Aorta (tissue), 5 donors: ENCODE measurements at regions not wholly inside any gene's neighbourhood (a gene's known extent, or its start where the extent isn't known, plus 50 kb on each side); places are given as distances from the start of the nearest gene placed in this dataset.

ENCODE experiments used
- ATAC-seq: fragments of 200-7000 bp; cut with Tn5 transposase; one replicate; pipeline ENCODE4 v1.9.1; 2022; ENCODE audit warnings: moderate library complexity; ENCODE audit not compliant: low FRiP score
- DNase-seq, 2 donors: peaks; one replicate each; pipeline ENCODE4 v3.0.0-alpha.2; 2020
- H3K27ac ChIP-seq, 2 donors: one replicate each; pipeline ENCODE4 v1.5.1; 2013; ENCODE audit warnings: low read length in 2 of 2, mild to moderate bottlenecking in 2 of 2, moderate library complexity in 2 of 2, control low read depth in 1 of 2, inconsistent platforms in 1 of 2, low read depth in 1 of 2
- H3K27me3 ChIP-seq, 2 donors: one replicate each; pipeline ENCODE4 v1.6.1; 2013; ENCODE audit warnings: control low read depth in 1 of 2, low read length in 1 of 2, mild to moderate bottlenecking in 1 of 2, moderate library complexity in 1 of 2; ENCODE audit not compliant: insufficient read depth in 2 of 2, control insufficient read depth in 1 of 2
- H3K36me3 ChIP-seq, 2 donors: one replicate each; pipeline ENCODE4 v1.6.1; 2013; ENCODE audit warnings: control low read depth in 1 of 2, low read length in 1 of 2, mild to moderate bottlenecking in 1 of 2; ENCODE audit not compliant: insufficient read depth in 2 of 2, control insufficient read depth in 1 of 2
- H3K4me1 ChIP-seq, 2 donors: one replicate each; pipeline ENCODE4 v1.6.1; 2013; ENCODE audit warnings: low read length in 2 of 2, control low read depth in 1 of 2, mild to moderate bottlenecking in 1 of 2, moderate library complexity in 1 of 2; ENCODE audit not compliant: insufficient read depth in 2 of 2, control insufficient read depth in 1 of 2
- H3K4me3 ChIP-seq, 2 donors: one replicate each; pipeline ENCODE4 v1.5.1; 2013; ENCODE audit warnings: low read length in 2 of 2, control low read depth in 1 of 2, mild to moderate bottlenecking in 1 of 2
- H3K9me3 ChIP-seq: one replicate; pipeline ENCODE4 v1.6.1; 2013; ENCODE audit warnings: mild to moderate bottlenecking, low read length; ENCODE audit not compliant: control insufficient read depth
- WGBS, 2 donors: extraction: QIAGEN DNeasy Blood & Tissue Kit; methylation state at CpG; one replicate each; pipeline ENCODE4 v1.1.7; 2013; 5-methylcytosine and 5-hydroxymethylcytosine counted together
- intact Hi-C, 2 donors: fragments of 100-400 bp; cut with DNase I; formaldehyde crosslinking; loops; one replicate each; pipeline versions ENCODE4 v1.14.2 to v1.15.0; 2022
- donor health status: healthy with polysubstance abuse.
- donor health status: Bipolar disorder and iron deficiency.
- donor health status: DM: no; HTN: no; CAD: no.
- donor health status: DM: no; HTN: no; CAD: no.
- donor health status: DM: yes; HTN: yes; CAD: no.

DNA sequence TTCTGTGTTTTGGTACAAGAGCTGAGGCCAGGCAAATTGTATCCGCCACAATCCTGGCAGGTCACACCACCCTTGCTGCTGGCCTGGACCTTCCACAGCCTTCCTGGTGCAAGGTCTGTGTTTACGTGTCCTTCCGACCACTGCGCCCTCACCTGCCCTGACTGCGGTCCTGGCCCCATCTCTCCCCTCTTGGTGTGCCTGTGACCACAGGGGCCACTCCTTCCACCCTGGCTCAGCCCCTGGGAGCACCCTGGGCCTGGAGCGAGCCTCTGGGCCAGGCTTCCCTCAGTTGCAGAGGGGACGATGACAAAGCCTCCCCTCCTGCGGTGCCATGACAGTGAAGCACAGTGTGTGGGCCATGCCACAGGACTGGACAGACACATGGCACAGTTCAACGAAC is 104.5 kb downstream of the PLXNA1 start:
- H3K27me3 ChIP-seq, result no peaks in the 10 kb centered on the region
- H3K4me3 ChIP-seq, result no peak overlapping the region
- H3K4me1 ChIP-seq, result no peaks in the 10 kb centered on the region
- DNase-seq (peak; percentile 29 to 55), ATAC-seq (no peak)
- no peaks in the 10 kb centered on the region for H3K9me3 ChIP-seq
- no peaks in the 10 kb centered on the region for H3K36me3 ChIP-seq
- intact Hi-C loops, result no loop called here
- 91 to 92% methylated on average over 9 of the region's 9 CpGs for WGBS, 2 donors
- no peak overlapping the region for H3K27ac ChIP-seq

DNA sequence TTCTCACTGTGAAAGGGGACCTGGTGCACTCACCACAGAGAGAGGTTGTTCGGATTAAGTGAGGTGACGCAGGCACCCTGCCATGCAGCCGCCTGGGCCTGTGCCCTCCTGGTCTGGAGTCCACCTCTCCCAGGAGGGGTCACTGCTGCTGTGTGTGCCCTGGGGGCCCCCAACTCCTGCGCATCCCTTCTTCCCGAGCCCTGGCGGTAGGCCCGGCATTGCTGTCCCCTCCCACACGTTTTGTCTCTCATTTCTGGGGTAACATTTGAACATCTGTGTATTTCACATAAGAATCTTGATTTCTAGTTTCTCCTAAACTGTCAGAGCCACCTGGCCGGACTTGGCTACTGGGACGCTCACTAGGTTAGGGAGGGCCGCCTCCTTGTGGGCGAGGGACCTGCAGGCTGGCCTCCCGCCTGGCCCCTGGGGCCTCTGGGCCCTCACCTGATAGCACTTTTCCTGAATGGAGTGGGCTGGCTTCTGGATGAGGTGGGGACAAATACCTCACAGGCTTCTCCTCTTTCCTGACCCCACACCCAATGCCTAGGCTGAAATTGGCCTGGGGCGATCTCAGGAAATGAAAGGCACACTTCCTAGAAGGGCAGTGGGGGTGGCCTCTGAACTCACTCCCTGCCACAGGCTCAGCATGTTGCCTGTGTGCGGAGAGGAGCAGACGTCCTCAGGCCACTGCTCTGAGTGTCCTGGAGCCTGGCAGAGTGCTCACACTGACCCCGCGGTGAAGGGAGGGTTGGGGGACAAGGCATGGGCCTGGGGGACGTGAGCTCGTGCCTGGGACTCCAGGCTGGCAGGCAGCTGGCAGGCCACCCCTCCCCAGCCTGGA is 104.2 kb upstream of the PRR23E start:
- H3K27ac ChIP-seq, result no peak overlapping the region
- ATAC-seq, result peak; percentile 8
- H3K27me3 ChIP-seq, result no peaks in the 10 kb centered on the region
- H3K36me3 ChIP-seq, result no peaks in the 10 kb centered on the region
- no peaks in the 10 kb centered on the region for H3K9me3 ChIP-seq
- no peaks in the 10 kb centered on the region for H3K4me1 ChIP-seq
- H3K4me3 ChIP-seq, result no peak overlapping the region
- peak; percentile 36 to 71 for DNase-seq
- intact Hi-C loops, result no loop called here
- 90 to 92% methylated on average over 20 of the region's 20 CpGs for WGBS, 2 donors

DNA sequence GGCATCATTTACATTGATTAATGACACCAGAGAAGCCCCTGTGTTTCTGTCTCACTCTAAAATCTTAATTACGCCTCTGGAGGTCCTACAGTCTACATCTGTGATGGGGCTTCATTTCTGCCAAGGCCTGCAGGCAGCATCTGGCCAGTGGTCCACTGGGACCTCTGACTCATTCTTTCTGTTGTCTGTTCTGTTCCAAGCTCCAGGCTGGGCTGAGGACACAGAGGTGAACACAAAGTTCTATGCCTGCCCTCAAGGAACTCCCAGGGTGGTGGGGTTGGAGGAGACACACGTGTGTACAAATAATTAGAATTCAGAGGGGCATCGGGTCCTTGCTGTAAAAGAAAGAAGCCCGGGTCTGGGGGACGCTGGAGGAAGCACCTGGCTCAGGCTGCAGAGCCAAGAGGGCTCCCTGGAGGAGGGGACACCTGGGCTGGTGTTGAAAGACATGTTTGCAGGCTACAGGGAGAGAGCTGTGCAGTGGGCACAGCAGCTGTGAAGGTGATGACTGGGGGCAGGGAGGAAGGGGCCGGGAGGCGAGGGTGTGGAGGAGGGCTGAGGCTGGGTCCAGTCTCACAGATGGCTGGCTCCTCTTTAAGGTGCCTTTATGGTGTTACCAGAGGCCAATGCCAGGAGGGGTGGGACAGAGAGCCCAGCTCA is 103.3 kb upstream of the PRR23E start:
- WGBS, 2 donors, result 91 to 93% methylated on average over 7 of the region's 7 CpGs
- Histone ChIP-seq H3K9me3 (no peaks in the 10 kb centered on the region), H3K27me3 (no peaks in the 10 kb centered on the region), H3K4me3 (no peak overlapping the region), H3K36me3 (no peaks in the 10 kb centered on the region), H3K4me1 (no peaks in the 10 kb centered on the region), H3K27ac (no peak overlapping the region)
- ATAC-seq (peak; percentile 27), DNase-seq (peak; percentile 38 to 43)
- intact Hi-C loops, result no loop called here

DNA sequence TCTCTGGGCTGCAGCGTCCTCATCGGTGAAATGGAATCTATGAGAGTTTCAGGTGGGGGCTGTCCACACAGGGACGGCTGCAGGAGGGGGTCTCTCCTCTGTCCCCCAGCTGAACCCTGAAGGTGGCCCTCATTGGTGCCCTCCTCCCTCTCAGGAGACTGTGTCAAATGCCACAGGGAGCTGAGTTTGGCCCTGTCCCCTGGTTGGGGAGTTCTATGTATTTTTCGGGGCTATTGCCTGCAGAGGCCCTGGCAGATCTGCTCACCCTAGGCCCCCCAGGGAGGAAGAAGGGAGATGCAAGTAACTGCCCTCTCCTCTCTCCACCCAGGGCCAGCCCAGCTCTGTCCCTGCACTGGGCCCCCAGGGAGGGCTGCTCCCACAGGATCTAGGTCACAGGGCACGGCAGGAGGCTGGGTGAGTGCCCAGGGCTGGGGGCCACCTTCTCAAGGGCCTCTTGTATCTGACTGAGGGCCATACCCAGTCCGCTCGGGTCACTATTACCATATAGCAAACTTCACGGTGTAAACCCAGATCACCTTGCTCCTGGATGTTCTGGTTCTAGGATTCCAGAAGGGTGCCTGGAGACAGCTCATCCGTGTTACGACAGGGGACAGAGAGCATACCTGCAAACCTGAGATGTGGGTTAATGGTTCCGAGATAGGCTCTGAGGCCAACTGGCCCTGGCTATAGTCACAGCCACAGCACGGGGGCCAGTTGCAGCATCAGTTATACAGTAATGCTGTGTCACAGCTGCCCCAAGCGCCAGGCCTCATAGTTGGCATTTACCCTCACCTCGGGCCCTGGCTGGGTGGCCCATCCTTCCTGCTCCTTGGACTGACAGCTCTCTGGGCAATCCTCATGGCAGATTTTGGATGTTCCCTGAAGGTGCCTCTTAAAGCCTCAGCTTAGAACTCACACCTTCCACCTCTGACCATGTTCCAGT is 102.4 kb upstream of the PRR23E start:
- peak; percentile 32 to 51 for DNase-seq
- no peak for ATAC-seq
- no peaks in the 10 kb centered on the region for H3K4me1 ChIP-seq
- WGBS, 2 donors, result 92% methylated on average over 14 of the region's 14 CpGs
- no peaks in the 10 kb centered on the region for H3K36me3 ChIP-seq
- no peaks in the 10 kb centered on the region for H3K27me3 ChIP-seq
- no peak overlapping the region for H3K4me3 ChIP-seq
- H3K9me3 ChIP-seq, result no peaks in the 10 kb centered on the region
- H3K27ac ChIP-seq, result no peak overlapping the region
- intact Hi-C loops, result no loop called here

DNA sequence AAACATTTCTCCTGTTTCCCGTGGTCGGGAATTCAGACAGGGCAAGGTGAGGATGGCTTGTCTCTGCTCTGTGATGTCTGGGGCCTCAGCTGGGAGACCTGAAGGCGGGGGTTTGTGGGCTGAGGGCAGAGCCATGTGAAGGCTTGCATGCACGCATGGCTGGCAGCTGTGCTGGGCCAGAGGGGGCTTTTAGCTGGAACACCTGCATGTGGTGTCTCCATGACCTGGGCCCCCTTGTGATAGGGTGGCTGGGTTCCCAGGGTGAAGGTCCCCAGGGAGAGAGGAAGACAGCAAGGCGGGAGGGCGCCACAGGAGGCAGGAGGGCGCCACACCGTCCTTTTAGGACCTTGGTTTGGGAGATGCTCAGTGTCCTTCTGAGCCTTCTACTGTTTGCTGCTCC is 101.6 kb upstream of the PRR23E start:
- intact Hi-C loops, result no loop called here
- ATAC-seq, result no peak
- 94 to 95% methylated on average over 8 of the region's 8 CpGs for WGBS, 2 donors
- H3K36me3 ChIP-seq, result no peaks in the 10 kb centered on the region
- H3K4me1 ChIP-seq, result no peaks in the 10 kb centered on the region
- peak; percentile 9 to 51 for DNase-seq
- no peaks in the 10 kb centered on the region for H3K27me3 ChIP-seq
- no peak overlapping the region for H3K27ac ChIP-seq
- H3K9me3 ChIP-seq, result no peaks in the 10 kb centered on the region
- H3K4me3 ChIP-seq, result no peak overlapping the region

DNA sequence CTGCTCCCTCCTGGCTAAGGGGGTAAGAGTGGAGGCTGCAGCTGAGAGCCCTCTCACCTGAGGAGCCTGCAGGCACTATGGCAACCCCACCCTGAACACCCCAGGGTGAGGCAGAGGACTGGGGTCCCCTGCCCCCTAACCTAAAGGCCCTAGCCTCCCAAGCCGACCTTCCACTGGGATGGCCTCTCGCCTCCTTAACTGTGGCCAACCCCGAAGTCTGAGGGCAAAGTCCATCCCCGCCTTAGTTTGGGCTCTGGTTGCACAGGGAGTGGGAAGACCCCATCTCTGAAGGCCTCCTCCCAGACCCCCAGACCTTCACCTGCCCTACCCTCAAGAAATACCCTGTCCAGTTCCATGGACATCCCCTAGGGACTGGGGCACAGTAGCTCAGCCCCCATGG is 100.6 kb upstream of the PRR23E start:
- H3K9me3 ChIP-seq, result no peaks in the 10 kb centered on the region
- 88 to 95% methylated on average over 4 of the region's 4 CpGs for WGBS, 2 donors
- no peak overlapping the region for H3K27ac ChIP-seq
- H3K4me3 ChIP-seq, result no peak overlapping the region
- no peaks in the 10 kb centered on the region for H3K4me1 ChIP-seq
- no peak for ATAC-seq
- peak; percentile 21 to 39 for DNase-seq
- intact Hi-C loops, result no loop called here
- no peaks in the 10 kb centered on the region for H3K36me3 ChIP-seq
- no peaks in the 10 kb centered on the region for H3K27me3 ChIP-seq

DNA sequence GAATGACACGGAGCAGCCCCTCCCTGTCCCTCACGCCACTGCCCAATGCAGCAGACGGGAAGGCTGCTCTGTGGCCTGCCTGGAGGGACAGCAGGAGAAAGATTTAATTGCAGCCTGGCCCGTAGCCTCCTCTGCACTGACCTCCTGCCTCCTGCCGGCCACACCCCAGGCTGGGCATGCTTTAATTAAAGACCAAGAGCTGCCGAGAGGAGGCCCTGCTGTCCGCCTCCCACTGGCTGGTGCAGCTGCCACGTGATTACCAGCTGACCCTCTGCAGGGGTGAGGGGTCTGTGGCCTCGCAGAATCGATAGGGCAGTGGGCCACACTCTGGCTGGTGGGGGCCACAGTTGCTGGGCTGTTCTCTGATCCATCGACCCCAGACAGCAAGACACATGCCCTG is 100.2 kb upstream of the PRR23E start:
- DNase-seq (no peak), ATAC-seq (no peak)
- no peak overlapping the region for H3K4me3 ChIP-seq
- no peaks in the 10 kb centered on the region for H3K9me3 ChIP-seq
- no peaks in the 10 kb centered on the region for H3K36me3 ChIP-seq
- H3K27ac ChIP-seq, result no peak overlapping the region
- intact Hi-C loops, result no loop called here
- 76% methylated on average over 10 to 11 of the region's 11 CpGs for whole genome bisulfite sequencing, 2 donors
- no peaks in the 10 kb centered on the region for H3K4me1 ChIP-seq
- no peaks in the 10 kb centered on the region for H3K27me3 ChIP-seq

DNA sequence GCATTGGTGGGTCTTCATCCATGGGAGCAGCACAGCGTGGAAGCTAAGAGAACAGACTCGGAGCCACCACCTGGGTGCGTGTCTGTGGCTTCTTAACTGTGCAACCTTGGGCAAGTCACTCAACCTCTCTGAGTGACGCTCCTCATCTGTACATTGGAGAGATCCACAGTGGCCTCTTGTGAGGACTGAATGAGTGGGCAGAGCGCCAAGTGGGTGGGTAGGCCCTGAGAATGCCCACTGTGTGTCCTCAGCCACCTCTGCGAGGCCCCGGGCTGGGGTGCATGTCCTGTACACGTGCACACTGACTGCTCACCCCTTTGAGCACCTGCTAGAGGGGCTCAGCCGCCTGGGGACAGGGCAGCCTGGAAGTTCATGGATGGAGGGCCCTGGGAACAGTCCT is 99.6 kb upstream of the PRR23E start:
- Histone ChIP-seq H3K27me3 (no peaks in the 10 kb centered on the region), H3K4me3 (no peak overlapping the region), H3K27ac (no peak overlapping the region), H3K9me3 (no peaks in the 10 kb centered on the region), H3K4me1 (no peaks in the 10 kb centered on the region), H3K36me3 (no peaks in the 10 kb centered on the region)
- ATAC-seq (peak; percentile 27), DNase-seq (no peak)
- intact Hi-C loops, result no loop called here
- 87 to 89% methylated on average over 9 of the region's 9 CpGs for WGBS, 2 donors
